IMR-90 (cell line): ENCODE measurements at regions not wholly inside any gene's neighbourhood (a gene's known extent, or its start where the extent isn't known, plus 50 kb on each side); places are given as distances from the start of the nearest gene placed in this dataset.

Source experiments
- ATAC-seq: fragments of 200-7000 bp; cut with Tn5 transposase; 2 replicates; pipeline ENCODE4 v1.9.1; 2020; ENCODE audit warnings: low read depth, mild to moderate bottlenecking, moderate library complexity
- BruUV-seq: library from RNA; stranded (reverse); fragments of 400-500 nt; replicated peaks from 2 replicates; lab custom pipeline; 2021; lab: Mats Ljungman, UMichigan
- CTCF ChIA-PET: fragments of 300-600 bp; formaldehyde crosslinking; extraction: SDS; loops from one replicate; lab custom pipeline; 2021; ENCODE audit warnings: antibody characterized with exemption; lab: Yijun Ruan, JAX
- POLR2A ChIA-PET: fragments of 300-600 bp; sonication (Branson Sonifier 250); formaldehyde crosslinking; loops from one replicate; lab custom pipeline; 2022; ENCODE audit warnings: antibody characterized with exemption; ENCODE audit not compliant: unreplicated experiment; lab: Charles Lee
- DNase-seq: peaks from one replicate; pipeline ENCODE4 v3.0.0; 2013
- H2AFZ ChIP-seq: replicated peaks from 2 replicates; pipeline ENCODE3; 2013; ENCODE audit warnings: low read length, mild to moderate bottlenecking; ENCODE audit not compliant: poor library complexity
- H2AK5ac ChIP-seq: 2 replicates; pipeline ENCODE4 v1.6.1; 2013; ENCODE audit warnings: low read depth, low read length, inconsistent platforms
- H2AK9ac ChIP-seq: replicated peaks from 2 replicates; pipeline ENCODE3; 2013; ENCODE audit warnings: mild to moderate bottlenecking, low read depth, low read length, moderate library complexity; ENCODE audit not compliant: poor library complexity
- H2BK120ac ChIP-seq: 2 replicates; pipeline ENCODE4 v1.6.1; 2013; ENCODE audit warnings: low read depth, low read length, inconsistent platforms
- H2BK15ac ChIP-seq: 3 replicates; pipeline ENCODE4 v1.6.1; 2013; ENCODE audit warnings: low read depth, low read length, inconsistent platforms
- H2BK20ac ChIP-seq: 2 replicates; pipeline ENCODE4 v1.6.1; 2013; ENCODE audit warnings: low read depth, mild to moderate bottlenecking, inconsistent platforms, low read length, moderate library complexity
- H2BK5ac ChIP-seq: 2 replicates; pipeline ENCODE4 v1.6.1; 2013; ENCODE audit warnings: mild to moderate bottlenecking, low read depth, low read length, inconsistent platforms; ENCODE audit not compliant: poor library complexity, severe bottlenecking
- H3K14ac ChIP-seq: replicated peaks from 2 replicates; pipeline ENCODE4 v1.6.1; 2013; ENCODE audit warnings: low read depth, low read length, inconsistent platforms
- H3K18ac ChIP-seq: 2 replicates; pipeline ENCODE4 v1.6.1; 2013; ENCODE audit warnings: low read depth, low read length, control low read depth
- H3K23ac ChIP-seq: 2 replicates; pipeline ENCODE4 v1.6.1; 2013; ENCODE audit warnings: low read depth, low read length, inconsistent platforms
- H3K27ac ChIP-seq: 2 replicates; pipeline ENCODE4 v1.5.1; 2013; ENCODE audit warnings: mild to moderate bottlenecking, control low read depth, low read length; ENCODE audit not compliant: insufficient read depth
- H3K27me3 ChIP-seq: 2 replicates; pipeline ENCODE4 v1.6.1; 2013; ENCODE audit warnings: low read length; ENCODE audit not compliant: control insufficient read depth, insufficient read depth
- H3K36me3 ChIP-seq: 2 replicates; pipeline ENCODE4 v1.6.1; 2013; ENCODE audit warnings: low read length, mixed read lengths; ENCODE audit not compliant: control insufficient read depth, insufficient read depth
- H3K4ac ChIP-seq: 2 replicates; pipeline ENCODE4 v1.6.1; 2013; ENCODE audit warnings: low read depth, low read length, inconsistent platforms
- H3K4me1 ChIP-seq: 2 replicates; pipeline ENCODE4 v1.6.1; 2013; ENCODE audit warnings: low read length, mixed read lengths; ENCODE audit not compliant: control insufficient read depth, insufficient read depth
- H3K4me2 ChIP-seq: 2 replicates; pipeline ENCODE4 v1.6.1; 2013; ENCODE audit warnings: low read depth, mild to moderate bottlenecking, control low read depth, low read length, moderate library complexity
- H3K4me3 ChIP-seq: 2 replicates; pipeline ENCODE4 v1.5.1; 2013; ENCODE audit warnings: low read depth, mild to moderate bottlenecking, control low read depth, low read length, moderate library complexity; ENCODE audit not compliant: insufficient read depth
- H3K56ac ChIP-seq: 2 replicates; pipeline ENCODE4 v1.6.1; 2013; ENCODE audit warnings: low read length, inconsistent platforms; ENCODE audit not compliant: insufficient read depth; ENCODE audit errors: extremely low read depth
- H3K79me1 ChIP-seq, 2 experiments: 2 replicates each; pipeline ENCODE4 v1.6.1; 2013; ENCODE audit warnings: low read length in 2 of 2, inconsistent platforms in 1 of 2, low read depth in 1 of 2
- H3K9ac ChIP-seq: 2 replicates; pipeline ENCODE4 v1.6.1; 2013; ENCODE audit warnings: low read depth, low read length, control low read depth
- H3K9me1 ChIP-seq: 2 replicates; pipeline ENCODE4 v1.6.1; 2013; ENCODE audit warnings: low read length, inconsistent platforms; ENCODE audit not compliant: insufficient read depth
- H3K9me3 ChIP-seq: 2 replicates; pipeline ENCODE4 v1.6.1; 2013; ENCODE audit warnings: low read length; ENCODE audit not compliant: control insufficient read depth, insufficient read depth
- H4K20me1 ChIP-seq: 2 replicates; pipeline ENCODE4 v1.6.1; 2013; ENCODE audit warnings: low read length, inconsistent platforms; ENCODE audit not compliant: insufficient read depth
- H4K5ac ChIP-seq: 2 replicates; pipeline ENCODE4 v1.6.1; 2013; ENCODE audit warnings: mild to moderate bottlenecking, low read depth, low read length, control low read depth
- H4K8ac ChIP-seq, 2 experiments: 2 replicates each; pipeline ENCODE4 v1.6.1; 2013; ENCODE audit warnings: low read depth in 2 of 2, low read length in 2 of 2, control low read depth in 1 of 2, inconsistent platforms in 1 of 2
- H4K91ac ChIP-seq: 2 replicates; pipeline ENCODE4 v1.6.1; 2013; ENCODE audit warnings: low read depth, low read length, inconsistent platforms; ENCODE audit not compliant: insufficient read depth
- CTCF ChIP-seq: conservative IDR thresholded peaks from 2 replicates; pipeline ENCODE4 v1.5.1; 2012; ENCODE audit warnings: mild to moderate bottlenecking, low read depth, low read length, improper control_type of control experiment
- RAD21 ChIP-seq: IDR thresholded peaks from 2 replicates; pipeline ENCODE4 v1.6.1; 2012; ENCODE audit warnings: low read length, improper control_type of control experiment
- USF2 ChIP-seq: fragments of 150-350 bp; IDR thresholded peaks from 2 replicates; pipeline ENCODE4 v1.6.1; 2017; ENCODE audit warnings: mild to moderate bottlenecking, antibody characterized with exemption, low read length, low read depth
- WGBS, 2 experiments: methylation state at CpG; one replicate each; pipeline versions ENCODE4 v1.1.5 to v1.1.7; 2013; ENCODE audit warnings: missing lambda C conversion rate in 2 of 2; ENCODE audit not compliant: insufficient read length in 1 of 2; ENCODE audit errors: extremely low coverage in 2 of 2; 5-methylcytosine and 5-hydroxymethylcytosine counted together
- dilution Hi-C: fragments of 300-500 bp; cut with HindIII; formaldehyde crosslinking; loops from one replicate; pipeline ENCODE4 v1.14.3; 2018; ENCODE audit warnings: low sequenced_read_pairs; ENCODE audit not compliant: unreplicated experiment
- in situ Hi-C: fragments of 300-500 bp; cut with MboI; formaldehyde crosslinking; loops from 3 replicates; pipeline ENCODE4 v1.14.3; 2019; ENCODE audit warnings: low sequenced_read_pairs, inconsistent platforms, mixed read lengths
- intact Hi-C: fragments of 100-400 bp; cut with micrococcal nuclease; formaldehyde crosslinking; loops from 2 replicates; pipeline ENCODE4 v1.10.0; 2022

GRCh38 chr7:101744588-101744987 lies 72.8 kb upstream of the CUX1 start:
- no peaks in the 10 kb centered on the region for H4K20me1 ChIP-seq
- H3K14ac ChIP-seq, result no peak overlapping the region
- no peak overlapping the region for H2AK5ac ChIP-seq
- TF ChIP-seq RAD21 (no peak), USF2 (no peak), CTCF (no peak)
- ChIA-PET POLR2A (no interaction called here), CTCF (interaction anchor here (0.5 to 2.5 kb wide), 2 partner anchors 16 to 492 kb away, joined by 3 to 11 read pairs; no protein-coding TSS in a partner anchor)
- H3K4me1 ChIP-seq, result peaks cover 3% of the 10 kb centered on the region; the same call in 1 of the 2 replicates
- dilution Hi-C loops, result no loop called here
- intact Hi-C loops, result no loop called here
- no peak overlapping the region for H2BK20ac ChIP-seq
- DNase-seq, result no peak
- no peak for ATAC-seq
- H4K91ac ChIP-seq, result no peak overlapping the region
- no peaks in the 10 kb centered on the region for H3K9me1 ChIP-seq
- H2AFZ ChIP-seq, result no peak overlapping the region
- no peak overlapping the region for H3K4me2 ChIP-seq
- no peak overlapping the region for H2BK15ac ChIP-seq
- no peak overlapping the region for H2AK9ac ChIP-seq
- no peak overlapping the region for H3K56ac ChIP-seq
- no peak overlapping the region for H2BK120ac ChIP-seq
- H4K5ac ChIP-seq, result no peak overlapping the region
- H3K27me3 ChIP-seq, result peaks cover 38% of the 10 kb centered on the region
- no peak overlapping the region for H3K4me3 ChIP-seq
- H3K4ac ChIP-seq, result no peak overlapping the region
- no peak overlapping the region for H2BK5ac ChIP-seq
- no peak overlapping the region for H3K27ac ChIP-seq
- no peaks in the 10 kb centered on the region for H3K9me3 ChIP-seq
- H4K8ac ChIP-seq, result no peak overlapping the region
- H3K36me3 ChIP-seq, result no peaks in the 10 kb centered on the region
- in situ Hi-C loops, result no loop called here
- H3K9ac ChIP-seq, result no peak overlapping the region
- 80% methylated on average over 1 of the region's 5 CpGs; no CpG with 5 or more reads in 1 of the 2 experiments for WGBS, 2 experiments
- H3K79me1 ChIP-seq, result no peaks in the 10 kb centered on the region
- BruUV-seq, result no TSS peak
- H3K23ac ChIP-seq, result no peak overlapping the region
- no peak overlapping the region for H3K18ac ChIP-seq
